Ovary (tissue), 3 donors: ENCODE measurements at regions not wholly inside any gene's neighbourhood (a gene's known extent, or its start where the extent isn't known, plus 50 kb on each side); places are given as distances from the start of the nearest gene placed in this dataset.

Experiments used
- EP300 ChIP-seq: sonication (generic); formaldehyde crosslinking; IDR thresholded peaks from one replicate; pipeline ENCODE4 v1.6.1; 2017; ENCODE audit warnings: antibody characterized with exemption
- POLR2A ChIP-seq: fragments of 450-650 bp; IDR thresholded peaks from one replicate; pipeline ENCODE4 v1.6.1; 2017; ENCODE audit warnings: antibody characterized with exemption, mild to moderate bottlenecking, moderate library complexity
- TF ChIP-seq, protein P1 (sequence below), 3 donors: fragments of 450-650 bp in 2 of 3; fragments of 200-600 bp in 1 of 3; IDR thresholded peaks; one replicate each; pipeline versions ENCODE4 v1.5.1 to v1.8.0; 2016 to 2022; ENCODE audit warnings: antibody characterized with exemption in 3 of 3, mild to moderate bottlenecking in 1 of 3
- donor health status: DM: no; HTN: no; CAD: no.

DNA sequence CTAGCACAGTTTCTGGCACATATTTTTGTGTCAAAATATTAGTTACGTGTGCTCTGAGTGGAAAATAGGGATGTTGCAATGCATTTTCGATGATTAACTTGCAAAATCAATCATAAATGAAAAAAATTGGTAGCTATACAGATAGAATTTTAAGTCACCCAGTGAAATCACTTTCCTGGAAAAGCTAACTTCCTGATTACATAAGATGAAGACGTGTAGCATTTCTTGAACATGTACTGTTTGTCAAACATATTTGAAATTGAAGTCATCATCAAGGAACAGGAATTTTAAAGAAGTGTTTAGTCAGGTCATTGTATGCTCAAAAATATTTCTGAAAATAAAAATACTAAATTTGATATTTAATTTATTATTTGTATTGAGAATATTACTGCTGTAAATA is 977.7 kb downstream of the PLOD2 start:
- no peak for TF ChIP-seq POLR2A
- TF ChIP-seq, protein P1, sequence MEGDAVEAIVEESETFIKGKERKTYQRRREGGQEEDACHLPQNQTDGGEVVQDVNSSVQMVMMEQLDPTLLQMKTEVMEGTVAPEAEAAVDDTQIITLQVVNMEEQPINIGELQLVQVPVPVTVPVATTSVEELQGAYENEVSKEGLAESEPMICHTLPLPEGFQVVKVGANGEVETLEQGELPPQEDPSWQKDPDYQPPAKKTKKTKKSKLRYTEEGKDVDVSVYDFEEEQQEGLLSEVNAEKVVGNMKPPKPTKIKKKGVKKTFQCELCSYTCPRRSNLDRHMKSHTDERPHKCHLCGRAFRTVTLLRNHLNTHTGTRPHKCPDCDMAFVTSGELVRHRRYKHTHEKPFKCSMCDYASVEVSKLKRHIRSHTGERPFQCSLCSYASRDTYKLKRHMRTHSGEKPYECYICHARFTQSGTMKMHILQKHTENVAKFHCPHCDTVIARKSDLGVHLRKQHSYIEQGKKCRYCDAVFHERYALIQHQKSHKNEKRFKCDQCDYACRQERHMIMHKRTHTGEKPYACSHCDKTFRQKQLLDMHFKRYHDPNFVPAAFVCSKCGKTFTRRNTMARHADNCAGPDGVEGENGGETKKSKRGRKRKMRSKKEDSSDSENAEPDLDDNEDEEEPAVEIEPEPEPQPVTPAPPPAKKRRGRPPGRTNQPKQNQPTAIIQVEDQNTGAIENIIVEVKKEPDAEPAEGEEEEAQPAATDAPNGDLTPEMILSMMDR (IDR thresholded peaks at IDR 0.05): no peak
- TF ChIP-seq EP300: no peak
